ENCODE measurements at regions not wholly inside any gene's neighbourhood (a gene's known extent, or its start where the extent isn't known, plus 50 kb on each side); places are given as distances from the start of the nearest gene placed in this dataset.
"Not testable (repeated sequence)": the region's sequence is repeated elsewhere in the genome, so short reads cannot be mapped to it uniquely, and the experiment has no call there.

DNA sequence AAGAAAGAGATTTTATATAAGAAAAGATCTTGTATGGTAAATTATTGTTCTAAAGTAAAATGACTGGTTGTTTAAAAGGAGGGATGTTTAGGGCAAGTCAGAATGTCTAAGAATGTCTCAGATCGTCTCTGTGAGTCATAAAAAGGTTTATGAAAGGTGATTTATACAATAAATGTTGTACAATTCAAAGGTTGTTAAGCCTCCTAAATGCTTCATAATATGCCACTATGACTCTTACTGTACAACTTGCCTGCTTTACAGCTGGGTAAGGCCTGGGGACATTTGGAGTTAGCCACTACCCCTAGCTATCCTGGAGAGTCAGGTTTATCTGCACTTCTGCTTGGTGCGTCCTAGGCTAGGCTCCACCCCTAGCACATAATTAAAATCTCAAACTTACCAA is 927.4 kb downstream of the FSCB start:
- Mint-ChIP-seq H3K27me3 (no peaks in the 10 kb centered on the region), H3K4me1 (no peaks in the 10 kb centered on the region), H3K9me3 (ENCODE audit: low read depth) (peaks cover 13% of the 10 kb centered on the region), H3K27ac (no peak overlapping the region), H3K36me3 (no peaks in the 10 kb centered on the region), H3K4me3 (no peak overlapping the region)
- no peak for ATAC-seq
- no peak for DNase-seq
- CTCF ChIA-PET = no interaction called here

DNA sequence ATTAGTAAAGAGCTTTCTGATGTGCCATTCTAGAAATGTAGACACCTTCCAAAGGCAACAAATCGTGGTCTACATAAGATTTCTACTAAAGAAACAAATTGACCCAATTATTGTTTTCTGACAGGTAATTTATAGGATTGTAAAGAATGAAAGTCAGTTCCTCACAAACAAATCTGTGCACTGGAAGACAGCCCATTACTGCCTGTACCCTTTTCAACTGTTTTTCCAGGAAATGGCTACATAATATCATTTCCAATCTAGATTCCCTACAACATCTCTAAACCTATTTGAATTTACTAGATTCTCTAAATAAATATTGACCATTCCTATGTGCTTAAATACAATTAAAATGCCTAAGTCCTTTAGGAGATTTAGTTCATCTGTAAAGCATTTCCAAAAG is 939.1 kb downstream of the FSCB start:
- no peaks in the 10 kb centered on the region for H3K4me1 Mint-ChIP-seq
- no peak overlapping the region for H3K4me3 Mint-ChIP-seq
- DNase-seq = no peak
- peaks cover 5% of the 10 kb centered on the region for H3K9me3 Mint-ChIP-seq (ENCODE audit: low read depth)
- no peak overlapping the region for H3K27ac Mint-ChIP-seq
- CTCF ChIA-PET = no interaction called here
- no peaks in the 10 kb centered on the region for H3K36me3 Mint-ChIP-seq
- no peaks in the 10 kb centered on the region for H3K27me3 Mint-ChIP-seq
- ATAC-seq = no peak

DNA sequence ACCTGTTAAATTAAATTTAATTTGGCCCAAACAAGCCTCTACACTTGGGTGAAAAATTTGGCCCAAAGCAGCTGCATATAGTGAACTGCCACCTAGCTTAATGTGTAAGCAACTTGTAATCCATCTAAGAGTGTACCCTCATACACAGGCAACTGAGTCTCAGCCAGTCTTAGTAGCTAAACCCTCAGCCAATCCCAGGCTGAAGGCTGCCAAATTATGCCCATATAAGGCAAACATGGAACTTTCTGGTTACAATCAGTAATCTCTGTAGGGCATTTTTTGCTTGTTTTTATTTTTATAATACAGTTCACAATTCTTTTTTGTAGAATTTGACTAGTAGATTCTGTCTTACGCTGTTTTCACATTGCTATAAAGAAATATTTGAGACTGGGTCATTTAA is 958.7 kb downstream of the FSCB start:
- CTCF ChIA-PET = no interaction called here
- no peaks in the 10 kb centered on the region for H3K4me1 Mint-ChIP-seq
- peaks cover 4% of the 10 kb centered on the region for H3K9me3 Mint-ChIP-seq (ENCODE audit: low read depth)
- H3K36me3 Mint-ChIP-seq = no peaks in the 10 kb centered on the region
- no peak overlapping the region for H3K27ac Mint-ChIP-seq
- DNase-seq (no peak), ATAC-seq (no peak)
- H3K27me3 Mint-ChIP-seq = no peaks in the 10 kb centered on the region
- H3K4me3 Mint-ChIP-seq = no peak overlapping the region

DNA sequence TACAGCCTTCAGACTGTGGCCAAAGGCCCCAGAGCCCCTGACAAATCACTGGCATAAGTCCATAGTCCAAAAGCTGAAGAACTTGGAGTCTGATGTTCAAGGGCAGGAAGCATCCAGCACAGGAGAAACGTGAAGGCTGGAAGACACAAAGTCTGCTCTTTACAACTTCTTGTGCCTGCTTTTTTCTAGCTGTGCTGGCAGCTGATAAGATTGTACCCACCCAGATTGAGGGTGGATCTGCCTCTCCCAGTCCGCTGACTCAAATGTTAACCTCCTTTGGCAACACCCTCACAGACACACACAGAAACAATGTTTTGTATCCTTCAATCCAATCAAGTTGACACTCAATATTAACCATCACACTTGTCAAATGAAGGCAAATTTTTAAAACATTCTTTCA is 959.5 kb downstream of the FSCB start:
- H3K4me1 Mint-ChIP-seq; DNase-seq; H3K9me3 Mint-ChIP-seq (ENCODE audit: low read depth); CTCF ChIA-PET; ATAC-seq; H3K27ac Mint-ChIP-seq; H3K27me3 Mint-ChIP-seq; H3K4me3 Mint-ChIP-seq; H3K36me3 Mint-ChIP-seq: not testable (repeated sequence)

DNA sequence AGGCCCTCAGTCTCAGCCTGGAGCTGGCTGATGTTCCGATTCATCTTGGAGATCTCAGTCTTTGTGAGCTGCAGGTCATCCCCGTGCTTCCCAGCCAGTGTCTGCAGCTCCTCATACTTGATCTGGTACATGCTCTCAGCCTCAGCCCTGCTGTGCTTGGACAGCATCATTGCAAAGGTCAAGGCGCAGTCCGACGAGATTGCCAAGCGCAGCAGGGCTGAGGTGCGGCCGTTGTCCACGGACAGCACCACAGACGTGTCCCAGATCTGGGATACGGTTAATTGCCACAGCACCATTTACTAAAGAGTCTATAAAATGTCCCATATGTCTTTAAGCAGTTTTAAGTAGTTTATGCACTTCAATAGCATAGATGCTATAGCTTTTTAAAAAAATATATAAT is 965.7 kb downstream of the FSCB start:
- CTCF ChIA-PET = no interaction called here

DNA sequence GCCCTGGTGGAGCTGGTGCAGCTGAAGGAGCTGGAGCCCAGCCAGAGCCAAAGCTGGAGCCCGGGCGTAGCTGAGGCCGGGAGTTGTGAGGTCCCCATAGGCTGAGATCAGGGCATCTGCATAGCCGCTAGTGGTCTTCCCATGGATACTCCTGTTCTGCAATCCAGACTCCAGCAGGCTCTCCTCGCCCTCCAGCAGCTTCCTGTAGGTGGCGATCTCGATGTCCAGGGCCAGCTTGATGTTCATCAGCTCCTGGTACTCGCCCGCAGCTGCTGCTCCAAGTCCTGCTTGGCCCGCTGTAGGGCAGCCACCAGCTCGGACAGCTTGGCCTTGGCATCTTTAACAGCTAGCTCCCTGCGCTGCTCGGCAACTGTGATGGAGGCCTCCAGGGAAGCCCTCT is 966.1 kb downstream of the FSCB start:
- ATAC-seq = no peak
- Mint-ChIP-seq H3K36me3 (no peaks in the 10 kb centered on the region), H3K9me3 (ENCODE audit: low read depth) (peaks cover 5% of the 10 kb centered on the region), H3K27ac (no peak overlapping the region), H3K4me1 (no peaks in the 10 kb centered on the region), H3K27me3 (no peaks in the 10 kb centered on the region), H3K4me3 (no peak overlapping the region)
- DNase-seq = no peak
- CTCF ChIA-PET = interaction anchor here (0.7 kb wide), 1 partner anchor 780 kb away, joined by 3 read pairs; no protein-coding TSS in a partner anchor

More for the DNA sequence above, 965.7 kb downstream of the FSCB start:
- H3K9me3 Mint-ChIP-seq (ENCODE audit: low read depth) = peaks cover 5% of the 10 kb centered on the region
- no peaks in the 10 kb centered on the region for H3K27me3 Mint-ChIP-seq
- H3K4me1 Mint-ChIP-seq = no peaks in the 10 kb centered on the region
- H3K36me3 Mint-ChIP-seq = no peaks in the 10 kb centered on the region
- H3K4me3 Mint-ChIP-seq = no peak overlapping the region
- ATAC-seq (no peak), DNase-seq (no peak)
- H3K27ac Mint-ChIP-seq = no peak overlapping the region

DNA sequence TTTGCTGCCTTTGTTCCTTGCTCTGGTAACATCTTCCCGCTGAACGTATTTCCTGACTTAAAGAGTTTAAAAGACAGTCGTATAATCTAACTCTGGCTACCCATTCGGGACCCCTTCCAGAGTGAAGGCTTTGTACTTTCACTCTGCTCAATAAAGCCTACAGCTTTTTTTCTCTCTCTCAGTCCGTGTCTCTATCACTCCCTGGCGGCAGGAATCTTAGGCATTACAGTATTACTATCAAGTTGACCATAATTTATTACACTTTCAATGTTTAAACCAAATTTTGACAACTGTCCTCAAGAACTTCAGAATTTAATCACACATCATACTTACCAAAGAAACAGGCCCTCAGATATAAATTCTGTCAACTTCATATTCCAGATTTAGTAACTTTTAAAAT is 967.9 kb downstream of the FSCB start:
- no peak for DNase-seq
- no peaks in the 10 kb centered on the region for H3K27me3 Mint-ChIP-seq
- H3K9me3 Mint-ChIP-seq (ENCODE audit: low read depth) = peaks cover 11% of the 10 kb centered on the region
- H3K27ac Mint-ChIP-seq = no peak overlapping the region
- no peak overlapping the region for H3K4me3 Mint-ChIP-seq
- H3K36me3 Mint-ChIP-seq = peaks cover 1% of the 10 kb centered on the region
- ATAC-seq = no peak
- H3K4me1 Mint-ChIP-seq = no peaks in the 10 kb centered on the region
- CTCF ChIA-PET = no interaction called here

DNA sequence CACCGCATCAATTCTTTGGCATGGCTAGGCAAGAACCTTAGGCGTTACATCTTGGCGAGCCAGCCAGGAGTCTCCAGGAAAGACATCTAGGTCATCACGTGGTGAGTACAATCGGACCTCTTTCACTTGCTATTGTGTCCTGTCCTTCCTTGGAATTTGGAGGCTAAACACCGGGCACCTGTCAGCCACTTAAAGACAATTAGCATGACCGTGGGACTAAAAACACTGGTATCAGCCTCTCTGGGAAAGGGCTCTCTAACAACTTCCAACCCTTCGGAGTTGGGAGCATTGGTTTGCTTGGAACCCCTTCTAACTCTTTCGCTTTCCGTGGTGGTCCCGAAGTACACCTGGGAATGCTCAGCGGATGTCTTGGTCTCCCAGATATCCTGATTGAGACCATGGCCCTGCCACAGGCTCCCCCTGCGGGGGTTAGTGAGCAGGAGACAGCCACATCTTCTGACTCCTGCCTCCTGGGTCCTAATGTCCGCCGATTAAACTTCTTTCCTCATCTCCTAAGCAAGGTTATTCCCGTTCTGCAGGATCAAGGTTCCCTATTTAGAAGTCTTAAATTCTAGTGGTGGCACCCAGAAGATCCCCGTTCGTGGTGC is 971.7 kb downstream of the FSCB start:
- peaks cover 16% of the 10 kb centered on the region for H3K9me3 Mint-ChIP-seq (ENCODE audit: low read depth)
- DNase-seq = no peak
- CTCF ChIA-PET = no interaction called here

DNA sequence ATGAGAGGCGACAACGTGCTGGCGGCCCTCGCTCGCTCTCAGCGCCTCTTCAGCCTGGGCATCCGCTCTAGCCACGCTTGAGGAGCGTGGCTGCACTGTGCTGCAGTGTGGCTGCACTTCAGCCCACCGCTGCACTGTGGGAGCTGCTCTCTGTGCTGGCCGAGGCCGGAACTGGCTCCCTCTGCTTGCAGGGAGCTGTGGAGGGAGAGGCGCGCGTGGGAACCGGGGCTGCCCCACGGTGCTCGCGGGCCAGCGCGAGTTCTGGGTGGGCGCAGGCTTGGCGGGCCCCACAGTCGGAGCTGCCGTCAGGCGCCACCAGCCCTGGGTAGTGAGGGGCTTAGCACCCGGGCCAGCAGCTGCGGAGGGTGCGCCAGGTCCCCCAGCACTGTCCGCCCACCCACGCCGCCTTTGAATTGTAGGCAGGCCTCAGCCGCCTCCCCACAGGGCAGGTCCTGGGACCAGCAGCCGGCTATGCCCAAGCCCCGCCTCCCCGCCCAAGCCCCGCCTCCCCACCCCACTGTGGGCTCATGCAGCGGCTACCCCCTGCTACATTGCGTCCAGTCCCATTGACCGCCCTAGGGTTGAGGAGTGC is 974.2 kb downstream of the FSCB start:
- H3K9me3 Mint-ChIP-seq (ENCODE audit: low read depth) = peaks cover 11% of the 10 kb centered on the region
- peaks cover 1% of the 10 kb centered on the region for H3K36me3 Mint-ChIP-seq
- no peak for ATAC-seq
- no peak for DNase-seq
- H3K27ac Mint-ChIP-seq = no peak overlapping the region
- H3K27me3 Mint-ChIP-seq = no peaks in the 10 kb centered on the region
- no peak overlapping the region for H3K4me3 Mint-ChIP-seq
- CTCF ChIA-PET = no interaction called here
- no peaks in the 10 kb centered on the region for H3K4me1 Mint-ChIP-seq

More for the DNA sequence above, 971.7 kb downstream of the FSCB start:
- H3K4me3 Mint-ChIP-seq = no peak overlapping the region
- no peaks in the 10 kb centered on the region for H3K4me1 Mint-ChIP-seq
- ATAC-seq = no peak
- no peaks in the 10 kb centered on the region for H3K27me3 Mint-ChIP-seq
- no peak overlapping the region for H3K27ac Mint-ChIP-seq
- H3K36me3 Mint-ChIP-seq = peaks cover 1% of the 10 kb centered on the region

DNA sequence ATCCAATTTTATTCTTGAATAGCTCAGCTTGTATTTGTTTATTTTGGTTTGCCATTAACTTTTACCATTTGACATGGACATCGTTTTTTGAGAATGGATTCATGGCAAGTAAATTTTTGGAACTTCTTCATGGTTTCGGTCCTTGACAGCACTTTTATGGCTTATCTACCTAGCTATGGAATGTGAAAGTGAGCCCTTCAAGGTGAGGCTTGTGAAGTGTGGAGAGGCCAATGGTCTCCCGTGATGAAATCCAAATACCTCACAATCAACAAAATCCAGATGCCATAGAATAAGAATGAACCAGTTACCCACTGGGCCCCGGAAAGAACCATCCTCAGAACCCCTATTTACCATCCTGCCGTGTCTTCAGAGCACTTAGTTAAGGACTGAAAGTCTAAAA is 978.8 kb downstream of the FSCB start:
- Mint-ChIP-seq H3K27me3 (no peaks in the 10 kb centered on the region), H3K4me3 (no peak overlapping the region), H3K36me3 (no peaks in the 10 kb centered on the region), H3K4me1 (no peaks in the 10 kb centered on the region), H3K9me3 (ENCODE audit: low read depth) (peaks cover under 1% of the 10 kb centered on the region), H3K27ac (no peak overlapping the region)
- CTCF ChIA-PET = no interaction called here
- no peak for DNase-seq
- no peak for ATAC-seq

DNA sequence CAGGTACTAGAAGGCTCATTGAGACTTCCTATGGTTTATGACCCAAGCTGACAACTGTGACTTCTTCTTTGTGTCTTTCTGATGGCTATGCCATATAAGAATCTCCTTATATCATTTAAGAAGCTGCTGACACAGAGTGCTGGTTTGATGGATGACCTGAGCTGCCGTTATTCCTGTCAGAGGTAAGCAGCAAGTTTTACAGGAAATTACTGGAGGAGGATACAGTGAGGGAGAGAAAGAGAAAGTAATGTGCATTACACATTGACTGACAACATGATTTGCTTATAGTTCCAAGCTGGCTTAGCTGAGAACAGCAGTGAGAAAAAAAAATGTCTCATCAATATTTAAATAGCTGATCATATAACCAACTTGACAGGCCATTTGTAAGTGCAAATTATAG is 981.4 kb downstream of the FSCB start:
- no peak for ATAC-seq
- CTCF ChIA-PET = no interaction called here
- Mint-ChIP-seq H3K4me1 (no peaks in the 10 kb centered on the region), H3K36me3 (no peaks in the 10 kb centered on the region), H3K27me3 (no peaks in the 10 kb centered on the region), H3K4me3 (no peak overlapping the region), H3K27ac (no peak overlapping the region), H3K9me3 (ENCODE audit: low read depth) (peaks cover 3% of the 10 kb centered on the region)
- DNase-seq = no peak

DNA sequence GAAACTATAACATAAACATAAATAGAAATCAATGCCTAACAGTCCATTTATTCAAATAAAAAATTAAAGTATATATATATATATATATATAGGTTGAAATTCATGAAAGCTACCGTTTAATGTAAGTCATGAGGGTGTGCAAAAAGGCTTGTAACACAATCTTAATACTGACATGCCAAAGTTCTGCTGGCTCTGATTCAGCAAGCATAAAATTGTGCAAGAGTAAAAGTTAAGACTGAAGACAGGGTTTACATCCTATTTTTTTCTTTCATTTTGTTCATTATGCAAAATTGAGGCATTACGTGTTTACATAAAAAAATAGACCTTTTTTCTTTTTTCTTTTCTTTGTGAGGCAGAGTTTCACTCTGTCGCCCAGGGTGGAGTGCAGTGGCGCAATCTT is 984.2 kb downstream of the FSCB start:
- no peaks in the 10 kb centered on the region for H3K4me1 Mint-ChIP-seq
- no peaks in the 10 kb centered on the region for H3K36me3 Mint-ChIP-seq
- H3K27ac Mint-ChIP-seq = no peak overlapping the region
- CTCF ChIA-PET = no interaction called here
- H3K9me3 Mint-ChIP-seq (ENCODE audit: low read depth) = peaks cover 11% of the 10 kb centered on the region
- ATAC-seq (no peak), DNase-seq (no peak)
- no peaks in the 10 kb centered on the region for H3K27me3 Mint-ChIP-seq
- no peak overlapping the region for H3K4me3 Mint-ChIP-seq

DNA sequence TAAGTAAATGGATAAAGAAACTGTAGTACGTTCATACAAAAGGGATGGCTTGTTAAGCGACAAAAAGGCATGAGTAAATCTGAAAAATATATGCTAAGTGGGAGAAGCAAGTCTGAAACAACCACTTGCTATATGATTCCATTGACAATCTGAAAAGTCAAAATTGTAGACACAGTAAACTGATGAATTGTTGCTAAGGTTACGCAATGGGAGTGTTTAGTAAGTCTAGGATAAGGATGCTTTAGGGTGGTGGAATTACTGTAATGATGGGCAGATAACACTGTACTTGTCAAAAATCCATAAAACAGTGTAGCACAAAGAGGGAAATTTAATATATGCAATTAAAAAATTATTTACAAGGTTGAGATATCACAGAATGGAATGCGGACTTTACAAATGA is 984.9 kb downstream of the FSCB start:
- H3K9me3 Mint-ChIP-seq (ENCODE audit: low read depth) = peaks cover 15% of the 10 kb centered on the region
- H3K27ac Mint-ChIP-seq = no peak overlapping the region
- H3K4me3 Mint-ChIP-seq = no peak overlapping the region
- H3K36me3 Mint-ChIP-seq = no peaks in the 10 kb centered on the region
- DNase-seq (no peak), ATAC-seq (no peak)
- H3K27me3 Mint-ChIP-seq = no peaks in the 10 kb centered on the region
- CTCF ChIA-PET = no interaction called here
- H3K4me1 Mint-ChIP-seq = no peaks in the 10 kb centered on the region

DNA sequence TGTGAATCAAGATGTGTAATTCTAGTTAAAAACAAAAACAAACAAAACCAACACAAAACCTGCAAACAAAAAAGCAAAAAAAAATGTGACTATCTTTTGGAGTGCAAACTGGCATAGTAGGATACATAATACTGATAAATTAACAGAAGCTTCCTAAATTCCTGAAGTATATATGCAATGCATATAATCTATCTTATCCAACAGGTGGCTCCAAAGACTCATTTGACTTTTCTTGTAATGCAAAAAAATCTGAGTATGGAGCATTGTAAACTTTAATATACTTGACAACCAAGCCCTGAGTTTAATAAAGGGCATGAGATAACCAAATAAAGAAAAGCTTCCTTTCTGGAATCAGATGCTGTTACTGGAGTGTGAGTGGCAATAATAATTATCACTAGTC is 1003.6 kb downstream of the FSCB start:
- peaks cover 4% of the 10 kb centered on the region for H3K9me3 Mint-ChIP-seq (ENCODE audit: low read depth)
- no peaks in the 10 kb centered on the region for H3K36me3 Mint-ChIP-seq
- no peak for ATAC-seq
- H3K27me3 Mint-ChIP-seq = no peaks in the 10 kb centered on the region
- H3K27ac Mint-ChIP-seq = no peak overlapping the region
- no peak overlapping the region for H3K4me3 Mint-ChIP-seq
- CTCF ChIA-PET = no interaction called here
- no peak for DNase-seq
- H3K4me1 Mint-ChIP-seq = no peaks in the 10 kb centered on the region

DNA sequence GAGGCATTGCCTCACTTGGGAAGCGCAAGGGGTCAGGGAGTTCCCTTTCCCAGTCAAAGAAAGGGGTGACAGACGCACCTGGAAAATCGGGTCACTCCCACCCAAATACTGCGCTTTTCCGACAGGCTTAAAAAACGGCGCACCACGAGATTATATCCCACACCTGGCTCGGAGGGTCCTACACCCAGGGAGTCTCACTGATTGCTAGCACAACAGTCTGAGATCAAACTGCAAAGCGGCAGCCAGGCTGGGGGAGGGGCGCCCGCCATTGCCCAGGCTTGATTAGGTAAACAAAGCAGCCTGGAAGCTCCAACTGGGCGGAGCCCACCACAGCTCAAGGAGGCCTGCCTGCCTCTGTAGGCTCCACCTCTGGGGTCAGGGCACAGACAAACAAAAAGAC is 1014.7 kb downstream of the FSCB start:
- H3K4me3 Mint-ChIP-seq; CTCF ChIA-PET; H3K36me3 Mint-ChIP-seq; H3K9me3 Mint-ChIP-seq (ENCODE audit: low read depth); DNase-seq; H3K27me3 Mint-ChIP-seq; H3K27ac Mint-ChIP-seq; ATAC-seq; H3K4me1 Mint-ChIP-seq: not testable (repeated sequence)
